ENCODE measurements at regions not wholly inside any gene's neighbourhood (a gene's known extent, or its start where the extent isn't known, plus 50 kb on each side); places are given as distances from the start of the nearest gene placed in this dataset.

GRCh38 chr6:105771313-105771970, 314.7 kb upstream of the PRDM1 start:
- no peaks in the 10 kb centered on the region for H3K9me2 ChIP-seq (replicated peaks; ENCODE audit: control insufficient read depth, low read length)
- H3K4me2 ChIP-seq (ENCODE audit: low read length), result no peak overlapping the region
- no peaks in the 10 kb centered on the region; the same call in 1 of the 2 replicates for H3K9me3 ChIP-seq (ENCODE audit: control insufficient read depth, insufficient read depth, low read length)
- H4K20me1 ChIP-seq (ENCODE audit: control insufficient read depth, insufficient read depth, low read depth, low read length), result no peaks in the 10 kb centered on the region
- H3K4me3 ChIP-seq (ENCODE audit: low read length), result no peak overlapping the region
- H3K36me3 ChIP-seq (ENCODE audit: control insufficient read depth, low read length), result no peaks in the 10 kb centered on the region
- no peaks in the 10 kb centered on the region for H3K4me1 ChIP-seq (ENCODE audit: control insufficient read depth, low read length)
- H3K27ac ChIP-seq (ENCODE audit: low read depth, low read length), result no peak overlapping the region
- H3F3A ChIP-seq (ENCODE audit: control insufficient read depth, insufficient read depth), result no peaks in the 10 kb centered on the region
- TF ChIP-seq CTCF (IDR thresholded peaks at IDR 0.05; ENCODE audit: low read depth, low read length, poor library complexity, severe bottlenecking) (no peak), EZH2phosphoT487 (IDR thresholded peaks at IDR 0.05; ENCODE audit: borderline replicate concordance, low read length) (no peak)
- H3K79me2 ChIP-seq (ENCODE audit: control insufficient read depth, low read length), result no peaks in the 10 kb centered on the region
- H3K27me3 ChIP-seq (ENCODE audit: control insufficient read depth, low read length), result no peaks in the 10 kb centered on the region

- no peaks in the 10 kb centered on the region for H3K36me3 ChIP-seq (ENCODE audit: control insufficient read depth, low read length)
- no peaks in the 10 kb centered on the region for H4K20me1 ChIP-seq (ENCODE audit: control insufficient read depth, insufficient read depth, low read depth, low read length)
- no peaks in the 10 kb centered on the region for H3K9me2 ChIP-seq (replicated peaks; ENCODE audit: control insufficient read depth, low read length)
- no peaks in the 10 kb centered on the region for H3K27me3 ChIP-seq (ENCODE audit: control insufficient read depth, low read length)
- H3K4me1 ChIP-seq (ENCODE audit: control insufficient read depth, low read length), result no peaks in the 10 kb centered on the region
- TF ChIP-seq CTCF (IDR thresholded peaks at IDR 0.05; ENCODE audit: low read depth, low read length, poor library complexity, severe bottlenecking) (no peak), EZH2phosphoT487 (IDR thresholded peaks at IDR 0.05; ENCODE audit: borderline replicate concordance, low read length) (no peak)
- H3K79me2 ChIP-seq (ENCODE audit: control insufficient read depth, low read length), result no peaks in the 10 kb centered on the region
- H3F3A ChIP-seq (ENCODE audit: control insufficient read depth, insufficient read depth), result no peaks in the 10 kb centered on the region
- H3K9me3 ChIP-seq (ENCODE audit: control insufficient read depth, insufficient read depth, low read length), result no peaks in the 10 kb centered on the region
- no peak overlapping the region for H3K27ac ChIP-seq (ENCODE audit: low read depth, low read length)
- no peak overlapping the region for H3K4me2 ChIP-seq (ENCODE audit: low read length)
- no peak overlapping the region for H3K4me3 ChIP-seq (ENCODE audit: low read length)
Measured at GRCh38 chr6:105769987-105770386, 316.1 kb upstream of the PRDM1 start.

DNA sequence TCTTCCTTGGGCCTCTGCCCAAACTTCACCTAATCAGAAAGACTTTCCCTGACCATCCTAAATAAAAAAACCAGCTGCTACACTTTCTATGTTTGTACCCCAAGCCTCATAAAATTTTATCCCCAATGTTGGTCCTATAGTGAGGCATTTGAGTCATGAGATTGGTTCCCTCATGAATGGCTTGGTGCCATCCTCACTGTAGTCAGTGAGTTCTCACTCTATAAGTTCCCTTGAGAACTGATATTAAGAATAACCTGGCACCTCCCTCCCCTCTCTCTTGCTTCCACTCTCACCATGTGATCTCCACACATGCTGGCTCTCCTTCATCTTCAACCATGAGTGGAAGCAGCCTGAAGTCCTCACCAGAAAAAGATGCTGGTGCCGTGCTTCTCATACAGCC, 316.9 kb upstream of the PRDM1 start:
- TF ChIP-seq CTCF (IDR thresholded peaks at IDR 0.05; ENCODE audit: low read depth, low read length, poor library complexity, severe bottlenecking) (no peak), EZH2phosphoT487 (IDR thresholded peaks at IDR 0.05; ENCODE audit: borderline replicate concordance, low read length) (no peak)
- H3K27me3 ChIP-seq (ENCODE audit: control insufficient read depth, low read length), result no peaks in the 10 kb centered on the region
- no peaks in the 10 kb centered on the region for H4K20me1 ChIP-seq (ENCODE audit: control insufficient read depth, insufficient read depth, low read depth, low read length)
- H3K4me2 ChIP-seq (ENCODE audit: low read length), result no peak overlapping the region
- H3F3A ChIP-seq (ENCODE audit: control insufficient read depth, insufficient read depth), result no peaks in the 10 kb centered on the region
- H3K4me1 ChIP-seq (ENCODE audit: control insufficient read depth, low read length), result no peaks in the 10 kb centered on the region
- H3K9me3 ChIP-seq (ENCODE audit: control insufficient read depth, insufficient read depth, low read length), result no peaks in the 10 kb centered on the region
- H3K36me3 ChIP-seq (ENCODE audit: control insufficient read depth, low read length), result no peaks in the 10 kb centered on the region
- H3K27ac ChIP-seq (ENCODE audit: low read depth, low read length), result no peak overlapping the region
- H3K4me3 ChIP-seq (ENCODE audit: low read length), result no peak overlapping the region
- H3K79me2 ChIP-seq (ENCODE audit: control insufficient read depth, low read length), result no peaks in the 10 kb centered on the region
- H3K9me2 ChIP-seq (replicated peaks; ENCODE audit: control insufficient read depth, low read length), result no peaks in the 10 kb centered on the region

Data from DOHH2 (cell line).